ENCODE measurements at regions not wholly inside any gene's neighbourhood (a gene's known extent, or its start where the extent isn't known, plus 50 kb on each side); places are given as distances from the start of the nearest gene placed in this dataset.

- no peak for TF ChIP-seq CTCF (IDR thresholded peaks at IDR 0.05; ENCODE audit: control extremely low read depth in 1 of 3, insufficient read depth in 1 of 3, low read depth in 1 of 3, low read length in 3 of 3)
- TF ChIP-seq BACH1 (IDR thresholded peaks at IDR 0.05; ENCODE audit: low read length) = no peak
- TF ChIP-seq NANOG (IDR thresholded peaks at IDR 0.05; ENCODE audit: insufficient read depth, low read depth, low read length, poor library complexity, severe bottlenecking) = no peak
- no peak for TF ChIP-seq CTBP2 (IDR thresholded peaks at IDR 0.05; ENCODE audit: borderline replicate concordance, insufficient read depth, insufficient read length, low read length)
- no peak for TF ChIP-seq JUN (IDR thresholded peaks at IDR 0.05; ENCODE audit: low read depth, low read length)
These were observed 335.8 kb upstream of the THRB start (continued) for GRCh38 chr3:24830230-24831152.

Measured in H1 (cell line).